HPDE6-E6E7 (cell line): ENCODE measurements at regions not wholly inside any gene's neighbourhood (a gene's known extent, or its start where the extent isn't known, plus 50 kb on each side); places are given as distances from the start of the nearest gene placed in this dataset.
A peak's percentile ranks its signal among the peaks of the same experiment; 100 is the strongest.

Source experiments
- DNase-seq: peaks from one replicate; pipeline ENCODE4 v3.0.0; 2011; ENCODE audit warnings: missing footprints; ENCODE audit errors: extremely low spot score

DNA sequence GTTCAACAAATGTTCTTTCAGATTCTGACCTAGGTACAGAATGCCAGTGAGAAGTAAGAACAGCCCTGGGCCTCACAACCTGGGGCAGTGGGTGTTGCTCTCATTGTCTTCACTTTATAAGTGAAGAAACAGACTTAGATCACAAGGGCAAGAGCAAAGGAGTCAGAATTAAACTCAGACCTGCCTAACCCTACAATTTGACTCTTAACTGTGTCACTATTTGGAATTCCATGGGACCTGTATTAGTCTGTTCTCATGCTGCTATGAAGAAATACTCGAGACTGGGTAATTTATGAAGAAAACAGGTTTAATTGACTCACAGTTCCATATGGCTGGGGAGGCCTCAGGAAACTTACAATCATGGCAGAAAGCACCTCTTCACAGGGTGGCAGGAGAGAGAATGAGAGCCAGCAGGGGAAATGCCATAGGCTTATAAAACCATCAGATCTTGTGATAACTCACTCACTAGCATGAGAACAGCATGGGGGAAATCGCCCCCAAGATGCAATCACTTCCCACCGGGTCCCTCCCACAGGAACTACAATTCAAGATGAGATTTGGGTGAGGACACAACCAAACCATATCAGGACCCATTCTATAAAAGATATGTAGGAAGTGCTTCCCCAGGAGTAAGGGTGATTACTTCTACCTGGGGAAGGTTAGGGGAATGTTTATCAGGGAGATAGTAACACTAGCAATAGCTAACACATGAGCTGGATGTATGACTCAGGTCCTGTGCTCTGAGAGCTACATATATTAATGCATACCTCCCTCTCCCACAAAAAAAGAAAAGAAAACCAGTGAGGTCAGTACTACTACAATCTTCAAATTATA lies 270.1 kb downstream of the SOX9 start:
- peak; percentile 74 for DNase-seq

DNA sequence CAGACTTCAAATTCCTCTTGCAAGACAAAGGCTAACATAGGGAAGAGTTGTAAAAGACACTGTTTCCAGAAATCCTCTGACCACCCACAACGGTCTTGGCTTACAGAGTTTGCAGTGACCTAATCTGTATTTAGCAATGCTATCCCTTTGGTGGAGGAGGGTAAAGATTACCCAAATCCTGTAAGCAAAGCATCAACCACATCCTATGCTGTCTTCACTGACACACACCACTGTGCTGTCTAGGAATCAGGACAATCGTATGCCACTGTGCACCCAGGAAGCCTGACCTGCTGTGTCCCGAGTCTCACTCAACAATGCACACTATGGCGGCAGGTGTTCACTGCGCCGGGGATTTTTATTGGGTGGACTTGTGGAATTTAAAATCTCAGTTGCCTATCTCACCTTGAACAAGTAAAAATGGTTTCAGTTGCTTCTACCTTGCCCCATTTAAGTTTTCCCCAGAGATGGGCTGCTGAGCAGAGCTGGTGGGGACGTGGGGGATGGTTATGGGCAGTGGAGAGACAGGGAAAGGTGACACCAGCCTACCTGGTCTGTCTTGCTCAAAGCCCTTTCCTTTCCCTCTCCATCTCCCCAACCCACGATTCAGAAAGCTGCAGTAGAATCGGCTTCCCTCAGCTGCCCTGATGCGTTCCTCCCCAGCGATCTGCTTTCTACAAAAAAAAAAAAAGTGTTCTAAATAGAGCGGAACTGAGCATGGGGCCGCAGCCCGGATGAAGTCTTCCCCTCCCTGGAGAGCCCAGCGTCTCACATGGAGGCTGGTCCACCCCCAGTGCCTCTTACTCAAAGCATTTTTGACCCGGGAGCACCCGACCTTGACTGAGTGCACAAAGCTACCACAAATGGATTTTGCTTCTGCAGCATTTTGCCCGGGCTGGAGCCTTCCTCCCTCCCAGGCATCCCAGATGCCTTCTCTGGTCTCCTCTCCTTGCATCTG lies 271.5 kb downstream of the SOX9 start:
- DNase-seq, result no peak

DNA sequence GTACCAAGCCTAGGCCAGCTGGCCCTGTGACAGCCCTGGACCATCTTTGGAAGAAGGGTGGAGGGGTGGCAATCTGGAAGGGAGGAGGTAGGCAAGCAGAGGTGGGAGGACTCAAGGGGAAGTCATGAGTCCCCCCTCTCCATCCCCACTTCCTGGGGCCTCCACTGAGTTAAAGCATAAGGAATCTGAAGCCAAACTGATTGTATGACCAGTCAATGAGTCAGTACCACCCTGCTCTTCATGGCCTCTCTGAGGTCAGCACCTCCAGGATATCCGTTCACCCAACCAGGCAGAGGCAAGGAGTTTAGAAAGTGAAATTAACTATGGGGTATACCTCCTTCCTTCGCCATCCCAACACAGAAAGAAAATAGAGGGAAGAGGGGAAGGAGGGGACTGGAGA lies 272.7 kb downstream of the SOX9 start:
- peak; percentile 88 for DNase-seq

DNA sequence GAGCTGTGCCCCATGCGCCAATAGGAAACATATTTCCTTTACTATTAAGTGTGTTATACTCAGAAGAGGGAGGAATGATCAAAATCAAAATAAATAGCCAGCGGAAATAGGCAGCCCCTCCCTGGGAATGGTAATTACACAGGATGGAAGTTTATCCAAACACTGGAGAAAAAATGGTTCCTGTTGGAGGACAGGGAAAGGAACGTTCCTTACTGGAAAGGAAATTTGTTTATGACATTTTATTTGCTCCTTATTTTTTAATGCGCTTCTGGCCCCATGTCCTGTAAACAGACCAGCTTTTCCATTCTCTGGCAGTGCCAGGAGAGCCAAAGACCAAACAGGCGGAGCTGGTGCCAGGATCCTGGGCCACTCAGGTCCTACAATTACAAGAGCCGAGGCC lies 273.7 kb downstream of the SOX9 start:
- DNase-seq, result no peak

DNA sequence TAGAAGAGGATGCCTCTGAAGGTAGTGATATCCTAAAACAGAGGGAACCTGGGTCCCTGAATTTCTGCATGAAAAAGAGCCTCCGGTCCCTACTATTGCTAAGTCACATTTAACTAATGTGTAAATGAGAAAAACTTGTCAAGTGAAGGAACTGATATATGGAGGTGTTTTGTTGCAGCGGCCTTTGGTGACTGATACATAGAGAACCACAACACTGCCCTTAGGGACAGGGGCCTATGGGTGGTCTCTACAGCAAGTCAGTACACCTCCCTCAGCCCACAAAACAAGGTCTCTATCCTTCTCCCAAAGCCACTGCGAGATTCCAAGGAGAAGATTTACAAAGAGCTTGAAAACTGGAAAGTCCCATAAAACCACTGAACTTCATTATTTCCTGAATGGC lies 275.3 kb downstream of the SOX9 start:
- DNase-seq, result no peak

- no peak for DNase-seq
Observed at GRCh38 chr17:72397223-72397667, 276.4 kb downstream of the SOX9 start.

DNA sequence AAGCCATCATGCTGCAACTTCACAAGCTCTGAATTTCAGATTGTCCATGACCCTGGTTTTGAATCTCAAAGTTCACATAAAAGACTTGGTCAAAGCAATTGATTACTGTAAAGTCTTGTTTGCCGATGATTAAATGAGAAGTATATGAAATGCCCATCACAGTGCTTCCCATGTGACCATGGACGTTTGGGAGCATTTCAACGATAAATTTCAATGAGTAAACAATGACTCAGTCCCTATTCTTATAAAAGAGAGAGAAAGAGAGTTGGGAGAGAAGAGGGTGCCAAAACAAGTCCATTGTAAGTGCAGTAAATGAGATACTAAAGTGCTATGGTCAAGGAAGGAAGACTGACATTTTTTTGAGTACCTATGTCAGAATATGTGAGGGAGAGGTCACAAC lies 276.9 kb downstream of the SOX9 start:
- no peak for DNase-seq

- no peak for DNase-seq
Observed at GRCh38 chr17:72399023-72399607, 278.3 kb downstream of the SOX9 start.

DNA sequence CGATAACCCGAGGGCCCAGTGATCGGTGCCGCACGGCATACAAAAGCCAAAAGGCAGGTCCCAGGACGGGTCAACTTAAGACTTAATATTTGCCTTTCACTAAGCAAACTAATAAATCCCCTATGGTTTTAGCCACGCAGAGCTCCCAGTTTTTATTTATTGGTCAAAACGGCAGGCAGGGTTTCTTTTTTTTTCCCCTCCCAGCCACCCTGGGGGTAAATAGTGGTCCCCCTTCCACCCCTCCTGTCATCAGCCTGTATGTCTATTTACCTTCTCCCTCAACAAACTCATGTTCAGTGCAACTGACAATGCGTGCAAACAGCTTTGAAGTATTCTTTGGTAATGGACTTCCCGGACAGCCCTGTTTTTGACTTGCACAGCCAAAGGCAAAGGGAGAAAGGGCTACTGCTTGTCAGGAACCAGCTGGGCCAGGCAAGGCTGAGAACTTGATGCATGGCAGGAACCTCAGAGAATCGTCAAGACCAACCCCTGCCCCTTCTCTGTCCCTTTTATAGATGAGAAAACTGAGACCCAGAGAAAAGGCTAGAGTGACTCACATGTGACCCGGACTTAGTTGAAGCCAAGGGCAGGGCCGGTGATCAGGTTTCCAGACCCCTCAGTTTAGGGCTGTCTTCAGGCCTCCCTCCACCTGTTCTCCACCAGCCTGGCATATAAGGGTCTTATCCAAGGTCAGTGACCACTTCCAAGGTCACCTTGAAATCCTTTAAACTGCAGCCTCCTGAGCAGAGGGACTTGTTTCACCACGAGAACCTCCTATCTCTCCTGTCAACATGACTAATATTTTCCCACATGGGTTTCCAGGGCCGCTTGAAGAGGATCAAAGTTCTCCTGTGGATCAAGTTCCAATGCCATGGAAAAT lies 279.0 kb downstream of the SOX9 start:
- DNase-seq, result no peak

DNA sequence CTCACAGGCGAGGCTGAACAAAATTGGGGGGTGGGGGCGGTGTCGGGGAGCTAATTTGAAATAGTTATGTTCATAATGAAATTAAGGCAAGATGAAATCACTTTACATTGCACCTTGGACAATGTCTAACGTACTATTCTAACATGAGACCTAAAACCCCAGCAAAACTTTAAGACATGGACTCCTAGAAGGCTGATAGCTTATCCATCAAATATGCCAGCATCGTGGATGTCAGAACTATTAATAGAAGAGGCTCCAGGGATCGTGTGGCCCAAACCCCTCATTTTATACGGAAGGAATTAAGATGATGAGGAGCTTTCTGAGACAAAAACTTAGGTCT lies 279.6 kb downstream of the SOX9 start:
- DNase-seq, result no peak

GRCh38 chr17:72400863-72401262 lies 280.0 kb downstream of the SOX9 start:
- DNase-seq, result no peak

DNA sequence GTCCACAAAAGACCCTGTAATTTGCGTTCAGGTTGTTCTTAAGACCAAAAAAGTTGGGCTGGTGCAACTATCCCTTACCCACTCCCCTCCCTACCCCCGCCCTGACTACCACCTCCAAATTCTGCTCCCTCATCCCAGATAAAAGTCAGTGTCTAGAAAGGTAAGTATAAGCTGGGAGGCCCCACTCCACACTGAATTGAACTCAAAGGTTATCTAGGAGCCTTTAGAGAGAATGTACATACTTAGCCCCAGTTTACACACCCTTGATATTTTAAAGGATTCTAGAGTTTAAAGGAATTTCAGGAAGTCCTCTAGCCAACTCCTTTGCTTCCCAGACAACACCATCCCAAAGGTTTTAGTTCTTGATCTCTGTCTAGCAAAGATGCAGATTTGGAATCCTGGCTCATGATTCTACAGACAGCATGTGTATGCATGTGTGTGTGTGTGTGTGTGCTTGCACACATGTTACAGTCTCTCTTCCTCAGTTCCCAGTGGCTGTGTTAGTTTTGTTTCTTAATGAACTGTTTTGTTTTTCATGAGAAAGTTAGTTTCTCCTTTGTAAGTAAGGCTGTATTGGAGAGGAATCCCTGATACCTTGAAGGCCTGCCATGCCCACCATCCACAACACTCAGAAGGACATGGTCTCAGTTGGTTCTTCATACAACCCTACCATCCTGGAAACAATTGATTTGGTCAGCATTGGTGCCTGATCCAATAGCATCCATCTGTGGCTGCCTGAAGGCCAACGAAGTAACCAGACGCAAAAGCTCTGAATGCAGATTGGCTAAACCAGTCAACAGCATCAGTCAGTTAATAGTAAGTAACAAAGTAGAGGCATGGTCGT lies 281.3 kb downstream of the SOX9 start:
- no peak for DNase-seq

DNA sequence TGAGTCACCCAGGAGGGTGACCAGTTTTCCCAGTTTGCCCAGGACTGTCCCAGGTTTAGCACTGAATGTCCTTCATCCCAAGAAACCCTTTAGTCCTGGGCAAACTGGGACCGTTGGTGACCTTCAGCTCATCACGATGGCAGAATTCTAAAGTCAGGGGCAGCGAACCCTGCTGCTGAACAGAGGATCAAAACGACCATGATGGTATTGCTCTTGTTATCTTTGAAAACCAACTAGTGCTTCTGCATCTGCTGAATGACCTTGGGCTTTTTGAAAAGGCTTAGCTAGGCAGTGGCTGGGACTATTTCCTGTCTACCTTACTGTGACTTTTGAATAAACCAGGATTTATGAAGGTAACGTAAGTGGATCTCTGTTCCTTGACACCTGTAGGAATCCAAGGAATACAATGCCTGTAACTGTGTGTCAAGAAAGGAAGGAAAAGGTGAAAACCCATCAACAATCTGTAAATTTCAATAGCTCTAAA lies 281.9 kb downstream of the SOX9 start:
- no peak for DNase-seq

- no peak for DNase-seq
Observed at GRCh38 chr17:72403713-72404209, 282.9 kb downstream of the SOX9 start.

DNA sequence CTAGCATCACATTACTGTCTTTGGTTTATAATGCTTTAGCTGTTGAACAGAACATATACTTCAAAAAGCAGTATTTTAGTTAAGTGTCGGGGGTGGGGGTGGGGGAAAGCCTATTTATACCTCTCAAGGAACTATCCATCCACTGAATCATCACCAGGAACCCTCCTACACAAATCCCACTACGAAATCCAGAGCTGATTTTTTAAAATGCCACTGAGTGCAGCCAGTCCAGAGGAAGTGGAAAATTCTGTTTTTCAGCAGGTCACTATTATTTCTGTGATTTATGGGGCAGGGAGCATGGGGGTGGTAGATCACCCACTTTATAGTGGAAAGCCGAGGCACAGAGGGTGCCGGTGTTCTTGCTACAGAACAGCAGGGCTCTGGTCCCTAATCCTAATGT lies 284.1 kb downstream of the SOX9 start:
- DNase-seq, result no peak

GRCh38 chr17:72405662-72406230 lies 284.9 kb downstream of the SOX9 start:
- DNase-seq, result no peak

- DNase-seq, result no peak
Observed at GRCh38 chr17:72406498-72406897, 285.7 kb downstream of the SOX9 start.

DNA sequence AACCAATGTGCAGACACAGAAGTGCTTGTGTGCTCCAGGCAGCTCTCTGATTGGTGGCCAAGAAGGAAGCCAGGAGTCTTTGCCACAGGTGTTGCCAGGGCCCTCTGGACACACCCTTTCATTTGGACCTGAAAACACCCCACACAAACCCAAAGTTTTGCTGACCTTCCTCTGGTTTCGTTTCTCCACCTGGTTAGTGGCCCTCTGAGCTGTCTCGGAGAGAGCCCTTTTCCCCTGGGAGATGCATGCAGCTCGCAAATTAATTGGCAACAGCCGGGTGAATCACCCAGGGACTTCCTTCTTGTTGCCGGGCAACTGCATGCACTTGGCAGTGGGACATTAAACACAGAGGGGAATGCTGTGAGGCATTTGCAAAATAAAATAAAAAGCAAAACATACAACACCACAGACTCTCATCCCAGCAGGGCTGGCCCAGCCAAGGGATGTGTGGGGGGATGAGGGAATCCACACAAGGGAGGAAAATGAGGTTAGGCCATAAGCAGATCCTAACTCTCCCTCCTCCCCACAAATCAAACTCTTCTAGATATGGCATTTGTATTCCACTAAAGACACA lies 286.6 kb downstream of the SOX9 start:
- peak; percentile 99 for DNase-seq

DNA sequence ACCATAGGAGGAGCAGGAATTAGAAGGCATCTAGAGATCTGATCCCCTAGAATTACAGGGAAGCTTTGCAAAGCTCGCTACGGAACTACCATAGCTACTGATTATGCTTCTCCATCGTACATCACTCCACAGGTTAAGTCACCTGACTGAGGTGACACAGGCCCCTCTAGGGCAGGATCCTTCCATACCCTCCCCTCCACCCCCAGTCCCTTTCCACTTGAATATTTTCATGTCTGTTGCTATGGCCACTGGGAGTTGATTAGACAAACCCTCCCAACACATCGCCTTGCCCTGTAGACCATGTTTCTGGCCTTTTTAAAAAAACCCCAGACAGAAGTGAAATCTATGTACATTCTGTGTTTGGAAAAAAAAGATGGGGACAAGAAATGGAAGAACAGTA lies 287.1 kb downstream of the SOX9 start:
- DNase-seq, result no peak
